H1 (cell line): ENCODE measurements at regions not wholly inside any gene's neighbourhood (a gene's known extent, or its start where the extent isn't known, plus 50 kb on each side); places are given as distances from the start of the nearest gene placed in this dataset.
"Not testable (repeated sequence)": the region's sequence is repeated elsewhere in the genome, so short reads cannot be mapped to it uniquely, and the experiment has no call there.

ENCODE experiments used
- CTCF ChIA-PET: fragments of 300-600 bp; sonication (Branson Sonifier 250); formaldehyde crosslinking; loops from one replicate; lab custom pipeline; 2021; ENCODE audit not compliant: partially characterized antibody; lab: Charles Lee
- POLR2A ChIA-PET: fragments of 300-600 bp; sonication (Branson Sonifier 250); formaldehyde crosslinking; loops from one replicate; lab custom pipeline; 2021; ENCODE audit warnings: inconsistent platforms; ENCODE audit not compliant: partially characterized antibody; lab: Charles Lee
- DNase-seq, 2 experiments: peaks; one replicate each; pipeline versions ENCODE4 v3.0.0 to v3.0.0-alpha.2; 2010 to 2022; ENCODE audit warnings: low spot score in 2 of 2, low read depth in 1 of 2, mixed read lengths in 1 of 2
- FAIRE-seq: peaks from 2 replicates; lab custom pipeline; 2011; peaks lifted over from hg19 to GRCh38; lab: Jason Lieb, UNC
- H2AFZ ChIP-seq: 2 replicates; pipeline ENCODE4 v1.8.1; 2012; ENCODE audit warnings: low read length, inconsistent platforms
- H2AK5ac ChIP-seq: 2 replicates; pipeline ENCODE4 v1.6.1; 2013; ENCODE audit warnings: low read depth, low read length
- H2BK120ac ChIP-seq: replicated peaks from 2 replicates; pipeline ENCODE3; 2013; ENCODE audit warnings: low read depth, low read length, inconsistent platforms
- H2BK12ac ChIP-seq: 2 replicates; pipeline ENCODE4 v1.6.1; 2013; ENCODE audit warnings: low read depth, low read length
- H2BK15ac ChIP-seq: 2 replicates; pipeline ENCODE4 v1.6.1; 2013; ENCODE audit warnings: low read length
- H2BK20ac ChIP-seq: 2 replicates; pipeline ENCODE4 v1.6.1; 2013; ENCODE audit warnings: low read length
- H2BK5ac ChIP-seq: 2 replicates; pipeline ENCODE4 v1.6.1; 2013; ENCODE audit warnings: low read depth, low read length
- H3K14ac ChIP-seq: 2 replicates; pipeline ENCODE4 v1.6.1; 2013; ENCODE audit warnings: inconsistent platforms; ENCODE audit not compliant: insufficient read length
- H3K18ac ChIP-seq: 2 replicates; pipeline ENCODE4 v1.6.1; 2013; ENCODE audit warnings: low read length; ENCODE audit errors: extremely low read depth
- H3K23ac ChIP-seq: 2 replicates; pipeline ENCODE4 v1.6.1; 2013; ENCODE audit warnings: inconsistent platforms; ENCODE audit not compliant: insufficient read length
- H3K23me2 ChIP-seq: 2 replicates; pipeline ENCODE4 v1.6.1; 2013; ENCODE audit warnings: low read depth, low read length
- H3K27ac ChIP-seq: 2 replicates; pipeline ENCODE4 v1.6.1; 2011; ENCODE audit warnings: low read depth, low read length, inconsistent platforms
- H3K27me3 ChIP-seq, 4 experiments: replicated peaks in 1 of 4; 1 replicate in 1 of 4; 2 replicates in 3 of 4; pipeline versions ENCODE4 v1.6.1 to v1.8.1; 2011 to 2013; ENCODE audit warnings: low read length in 3 of 4, mild to moderate bottlenecking in 3 of 4, inconsistent platforms in 2 of 4, mixed read lengths in 2 of 4, moderate library complexity in 1 of 4; ENCODE audit not compliant: control insufficient read depth in 3 of 4, insufficient read depth in 3 of 4; ENCODE audit errors: extremely low read depth in 1 of 4
- H3K36me3 ChIP-seq, 4 experiments: 2 replicates each; pipeline versions ENCODE4 v1.6.1 to v1.8.1; 2011 to 2013; ENCODE audit warnings: mild to moderate bottlenecking in 4 of 4, low read length in 3 of 4, moderate library complexity in 2 of 4, control low read depth in 1 of 4, inconsistent platforms in 1 of 4; ENCODE audit not compliant: insufficient read depth in 4 of 4, control insufficient read depth in 2 of 4
- H3K4ac ChIP-seq: replicated peaks from 2 replicates; pipeline ENCODE3; 2013; ENCODE audit warnings: low read length, low read depth, mixed read lengths, inconsistent platforms; ENCODE audit not compliant: insufficient read length
- H3K4me1 ChIP-seq, 4 experiments: replicated peaks in 1 of 4; 1 replicate in 1 of 4; 2 replicates in 3 of 4; pipeline versions ENCODE4 v1.6.1 to v1.8.1; 2011 to 2013; ENCODE audit warnings: low read length in 3 of 4, inconsistent platforms in 2 of 4, mixed read lengths in 1 of 4; ENCODE audit not compliant: insufficient read depth in 4 of 4, control insufficient read depth in 3 of 4
- H3K4me2 ChIP-seq, 2 experiments: 2 replicates each; pipeline versions ENCODE4 v1.6.1 to v1.8.1; 2011 to 2013; ENCODE audit warnings: low read depth in 2 of 2, low read length in 2 of 2, control low read depth in 1 of 2, inconsistent platforms in 1 of 2, mild to moderate bottlenecking in 1 of 2; ENCODE audit not compliant: insufficient read depth in 1 of 2
- H3K4me3 ChIP-seq, 4 experiments: fragments of 200-600, 300-600 bp in 1 of 4; sonication (generic), shearing (Covaris generic), sonication (Bioruptor Twin) in 1 of 4; 2 replicates each; pipeline versions ENCODE4 v1.5.1 to v1.8.1; 2011 to 2016; ENCODE audit warnings: low read length in 4 of 4, low read depth in 3 of 4, control low read depth in 2 of 4, inconsistent platforms in 2 of 4, mild to moderate bottlenecking in 2 of 4, mixed read lengths in 1 of 4, moderate library complexity in 1 of 4; ENCODE audit not compliant: insufficient read depth in 2 of 4; ENCODE audit errors: extremely low read depth in 1 of 4
- H3K56ac ChIP-seq: replicated peaks from 2 replicates; pipeline ENCODE3; 2013; ENCODE audit warnings: low read depth, mild to moderate bottlenecking, mixed read lengths, low read length, inconsistent platforms; ENCODE audit not compliant: insufficient read length
- H3K79me1 ChIP-seq: 2 replicates; pipeline ENCODE4 v1.6.1; 2013; ENCODE audit warnings: low read depth, low read length, control low read depth
- H3K79me2 ChIP-seq, 2 experiments: 2 replicates each; pipeline versions ENCODE4 v1.6.1 to v1.8.1; 2012 to 2013; ENCODE audit warnings: low read length in 2 of 2, mild to moderate bottlenecking in 2 of 2, inconsistent platforms in 1 of 2; ENCODE audit not compliant: insufficient read depth in 2 of 2, control insufficient read depth in 1 of 2
- H3K9ac ChIP-seq, 4 experiments: replicated peaks in 1 of 4; 1 replicate in 1 of 4; 2 replicates in 3 of 4; pipeline versions ENCODE4 v1.6.1 to v1.8.1; 2011 to 2013; ENCODE audit warnings: low read depth in 3 of 4, low read length in 3 of 4, control low read depth in 2 of 4, mild to moderate bottlenecking in 2 of 4, moderate library complexity in 2 of 4, inconsistent platforms in 1 of 4; ENCODE audit errors: extremely low read depth in 1 of 4
- H3K9me3 ChIP-seq, 2 experiments: 2 replicates each; pipeline versions ENCODE4 v1.6.1 to v1.8.1; 2012 to 2013; ENCODE audit warnings: mild to moderate bottlenecking in 2 of 2, moderate library complexity in 2 of 2, control low read depth in 1 of 2, inconsistent platforms in 1 of 2, low read depth in 1 of 2, low read length in 1 of 2, mixed read lengths in 1 of 2; ENCODE audit not compliant: insufficient read depth in 2 of 2
- H4K20me1 ChIP-seq, 2 experiments: replicated peaks in 1 of 2; 2 replicates each; pipeline versions ENCODE3 to v1.8.1; 2011 to 2013; ENCODE audit warnings: inconsistent platforms in 2 of 2, low read length in 2 of 2, mild to moderate bottlenecking in 1 of 2; ENCODE audit not compliant: insufficient read depth in 2 of 2, control insufficient read depth in 1 of 2
- H4K5ac ChIP-seq: 2 replicates; pipeline ENCODE4 v1.6.1; 2013; ENCODE audit warnings: low read length, low read depth, mixed read lengths, inconsistent platforms; ENCODE audit not compliant: insufficient read length
- H4K8ac ChIP-seq: 2 replicates; pipeline ENCODE4 v1.8.0; 2013; ENCODE audit warnings: mild to moderate bottlenecking, moderate library complexity, low read length, inconsistent platforms; ENCODE audit not compliant: insufficient read depth; ENCODE audit errors: extremely low read depth
- H4K91ac ChIP-seq: replicated peaks from 2 replicates; pipeline ENCODE3; 2013; ENCODE audit warnings: low read length, mixed read lengths, inconsistent platforms; ENCODE audit not compliant: insufficient read length
- WGBS, 2 experiments: shearing (Covaris generic) in 1 of 2; methylation state at CpG; one replicate each; pipeline versions ENCODE4 v1.1.6 to v1.1.7; 2013 to 2015; ENCODE audit warnings: low lambda C conversion rate in 2 of 2, mixed read lengths in 2 of 2, inconsistent platforms in 1 of 2, low coverage in 1 of 2, missing lambda C conversion rate in 1 of 2; ENCODE audit not compliant: insufficient replicate concordance in 2 of 2, insufficient coverage in 1 of 2, insufficient read length in 1 of 2; ENCODE audit errors: extremely low coverage in 1 of 2, missing lambda C conversion rate in 1 of 2; 5-methylcytosine and 5-hydroxymethylcytosine counted together

DNA sequence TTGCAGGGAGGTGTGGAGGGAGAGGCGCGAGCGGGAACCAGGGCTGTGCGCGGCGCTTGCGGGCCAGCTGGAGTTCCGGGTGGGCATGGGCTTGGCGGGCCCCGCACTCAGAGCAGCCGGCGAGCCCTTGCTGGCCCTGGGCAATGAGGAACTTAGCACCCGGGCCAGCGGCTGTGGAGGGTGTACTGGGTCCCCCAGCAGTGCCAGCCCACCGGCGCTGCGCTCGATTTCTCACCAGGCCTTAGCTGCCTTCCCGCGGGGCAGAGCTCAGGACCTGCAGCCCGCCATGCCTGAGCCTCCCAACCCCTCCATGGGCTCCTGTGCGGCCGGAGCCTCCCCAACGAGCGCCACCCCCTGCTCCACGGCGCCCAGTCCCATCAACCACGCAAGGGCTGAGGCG, 243.2 kb downstream of the TFAP2A start:
- WGBS, 2 experiments: 91% methylated on average over 14 of the region's 29 CpGs; no CpG with 5 or more reads in 1 of the 2 experiments
- H3K56ac ChIP-seq: not testable (repeated sequence)

More for the DNA sequence above, 243.2 kb downstream of the TFAP2A start:
- H3K27me3 ChIP-seq, H4K20me1 ChIP-seq, H2BK12ac ChIP-seq, H3K23ac ChIP-seq, H3K79me1 ChIP-seq, H4K91ac ChIP-seq, DNase-seq, H3K23me2 ChIP-seq, H2BK15ac ChIP-seq, H3K27ac ChIP-seq, H2BK20ac ChIP-seq, H3K4ac ChIP-seq, H2AFZ ChIP-seq, H3K36me3 ChIP-seq, H2BK5ac ChIP-seq, H4K5ac ChIP-seq, H3K9me3 ChIP-seq, H3K79me2 ChIP-seq, H3K4me3 ChIP-seq, H4K8ac ChIP-seq, FAIRE-seq, H3K4me1 ChIP-seq, H2AK5ac ChIP-seq, H3K14ac ChIP-seq, H2BK120ac ChIP-seq, H3K4me2 ChIP-seq, H3K18ac ChIP-seq, POLR2A ChIA-PET, H3K9ac ChIP-seq: not testable (repeated sequence)
- CTCF ChIA-PET: interaction anchor here (1.4 to 2.0 kb wide), 2 partner anchors 14 to 161 kb away, joined by 3 to 6 read pairs; no protein-coding TSS in a partner anchor
